NCI-H2107 (cell line): ENCODE measurements at regions not wholly inside any gene's neighbourhood (a gene's known extent, or its start where the extent isn't known, plus 50 kb on each side); places are given as distances from the start of the nearest gene placed in this dataset.

Experiments
- DNase-seq: peaks from one replicate; lab custom pipeline; 2025; lab: John Stamatoyannopoulos, UW

- no peak for DNase-seq
Measured at GRCh38 chr3:83738202-83738601, 1220.6 kb upstream of the CADM2 start.

- DNase-seq: no peak
Measured at GRCh38 chr3:83740504-83740903, 1218.3 kb upstream of the CADM2 start.

GRCh38 chr3:83765956-83766355 is 1192.8 kb upstream of the CADM2 start:
- DNase-seq: no peak

GRCh38 chr3:83769791-83770663 is 1188.8 kb upstream of the CADM2 start:
- DNase-seq: no peak

- no peak for DNase-seq
Measured at GRCh38 chr3:83770664-83771402, 1188.0 kb upstream of the CADM2 start.

- no peak for DNase-seq
Measured at GRCh38 chr3:83802801-83803200, 1156.0 kb upstream of the CADM2 start.

GRCh38 chr3:83807511-83807910 is 1151.3 kb upstream of the CADM2 start:
- DNase-seq: no peak

- DNase-seq: no peak
Measured at GRCh38 chr3:83813176-83813575, 1145.6 kb upstream of the CADM2 start.

GRCh38 chr3:83816653-83817052 is 1142.1 kb upstream of the CADM2 start:
- DNase-seq: no peak

GRCh38 chr3:83821506-83821905 is 1137.3 kb upstream of the CADM2 start:
- DNase-seq: no peak

- no peak for DNase-seq
Measured at GRCh38 chr3:83823095-83823494, 1135.7 kb upstream of the CADM2 start.

GRCh38 chr3:83835040-83835439 is 1123.7 kb upstream of the CADM2 start:
- no peak for DNase-seq

- no peak for DNase-seq
Measured at GRCh38 chr3:83842511-83842910, 1116.3 kb upstream of the CADM2 start.

- DNase-seq: no peak
Measured at GRCh38 chr3:83843716-83844115, 1115.1 kb upstream of the CADM2 start.

GRCh38 chr3:83849106-83849730 is 1109.6 kb upstream of the CADM2 start:
- DNase-seq: no peak

- DNase-seq: no peak
Measured at GRCh38 chr3:83863380-83863779, 1095.4 kb upstream of the CADM2 start.

GRCh38 chr3:83868909-83869567 is 1089.8 kb upstream of the CADM2 start:
- no peak for DNase-seq

- DNase-seq: no peak
Measured at GRCh38 chr3:83873550-83873949, 1085.2 kb upstream of the CADM2 start.

- DNase-seq: no peak
Measured at GRCh38 chr3:83877910-83878309, 1080.9 kb upstream of the CADM2 start.

- no peak for DNase-seq
Measured at GRCh38 chr3:83882701-83883100, 1076.1 kb upstream of the CADM2 start.

GRCh38 chr3:83890039-83890762 is 1068.6 kb upstream of the CADM2 start:
- DNase-seq: no peak

GRCh38 chr3:83890763-83891135 is 1068.0 kb upstream of the CADM2 start:
- no peak for DNase-seq
